PC-9 (cell line): ENCODE measurements at regions not wholly inside any gene's neighbourhood (a gene's known extent, or its start where the extent isn't known, plus 50 kb on each side); places are given as distances from the start of the nearest gene placed in this dataset.

Source experiments
- BruUV-seq: library from RNA; stranded (reverse); fragments of 400-500 nt; replicated peaks from 2 replicates; lab custom pipeline; 2021; lab: Mats Ljungman, UMichigan
- CTCF ChIA-PET: fragments of 300-600 bp; sonication (Branson Sonifier 250); formaldehyde crosslinking; loops from one replicate; lab custom pipeline; 2022; ENCODE audit warnings: antibody characterized with exemption; lab: Charles Lee
- POLR2A ChIA-PET: fragments of 300-600 bp; sonication (Branson Sonifier 250); formaldehyde crosslinking; loops from one replicate; lab custom pipeline; 2022; ENCODE audit warnings: antibody characterized with exemption; ENCODE audit not compliant: unreplicated experiment; lab: Charles Lee
- DNase-seq, 2 experiments: peaks; one replicate each; pipeline versions ENCODE4 v3.0.0 to v3.0.0-alpha.2; 2015 to 2022; ENCODE audit warnings: mixed read lengths in 1 of 2
- H2AFZ ChIP-seq: fragments of 200-600 bp; sonication (generic); 2 replicates; pipeline ENCODE4 v1.8.1; 2017; ENCODE audit warnings: antibody characterized with exemption
- H3F3A ChIP-seq: fragments of 200-600 bp; sonication (generic); 2 replicates; pipeline ENCODE4 v1.8.1; 2017; ENCODE audit warnings: antibody characterized with exemption, mild to moderate bottlenecking, low read depth; ENCODE audit not compliant: insufficient read depth
- H3K27ac ChIP-seq: fragments of 200-600 bp; sonication (generic); 2 replicates; pipeline ENCODE4 v1.6.1; 2016; ENCODE audit warnings: mixed run types
- H3K27me3 ChIP-seq: fragments of 200-600 bp; sonication (generic); 2 replicates; pipeline ENCODE4 v1.6.1; 2016; ENCODE audit warnings: low read depth, mixed run types; ENCODE audit not compliant: insufficient read depth
- H3K36me3 ChIP-seq: fragments of 200-600 bp; sonication (generic); 2 replicates; pipeline ENCODE4 v1.6.1; 2016; ENCODE audit warnings: low read depth, mixed run types
- H3K4me1 ChIP-seq: fragments of 200-600 bp; sonication (generic); replicated peaks from 2 replicates; pipeline ENCODE4 v1.6.1; 2016; ENCODE audit warnings: mixed run types; ENCODE audit not compliant: insufficient read depth
- H3K4me2 ChIP-seq: fragments of 200-600 bp; sonication (generic); 2 replicates; pipeline ENCODE4 v1.6.1; 2017; ENCODE audit warnings: mixed run types
- H3K4me3 ChIP-seq: fragments of 200-600 bp; sonication (generic); 2 replicates; pipeline ENCODE4 v1.6.1; 2016; ENCODE audit warnings: mixed run types
- H3K79me2 ChIP-seq: fragments of 200-600 bp; sonication (generic); 2 replicates; pipeline ENCODE4 v1.6.1; 2017; ENCODE audit warnings: low read depth, mixed run types
- H3K9me2 ChIP-seq: fragments of 200-600 bp; sonication (generic); 2 replicates; pipeline ENCODE4 v1.8.1; 2017; ENCODE audit warnings: mild to moderate bottlenecking; ENCODE audit not compliant: insufficient read depth
- H3K9me3 ChIP-seq: fragments of 200-600 bp; sonication (generic); 2 replicates; pipeline ENCODE4 v1.8.1; 2016; ENCODE audit warnings: low read depth; ENCODE audit not compliant: insufficient read depth
- H4K20me1 ChIP-seq: fragments of 200-600 bp; sonication (generic); 2 replicates; pipeline ENCODE4 v1.8.1; 2017; ENCODE audit not compliant: insufficient read depth
- CTCF ChIP-seq: fragments of 200-600 bp; sonication (generic); conservative IDR thresholded peaks from 2 replicates; pipeline ENCODE4 v1.6.1; 2017; ENCODE audit warnings: mixed run types, antibody characterized with exemption, mild to moderate bottlenecking, moderate library complexity
- EZH2 ChIP-seq: fragments of 200-600 bp; sonication (generic); IDR thresholded peaks from 2 replicates; pipeline ENCODE4 v1.8.0; 2017; ENCODE audit warnings: antibody characterized with exemption, low read depth
- intact Hi-C: fragments of 100-400 bp; cut with micrococcal nuclease; formaldehyde crosslinking; loops from one replicate; pipeline ENCODE4 v1.10.0; 2022; ENCODE audit not compliant: unreplicated experiment

- no TSS peak for BruUV-seq
- intact Hi-C loops, result no loop called here
- Histone ChIP-seq H3K36me3 (no peaks in the 10 kb centered on the region), H3K9me3 (no peaks in the 10 kb centered on the region), H3K4me1 (peaks cover 8% of the 10 kb centered on the region; the same call in 1 of the 2 replicates), H2AFZ (no peak overlapping the region), H3K4me2 (no peak overlapping the region), H3K79me2 (no peaks in the 10 kb centered on the region), H4K20me1 (no peaks in the 10 kb centered on the region), H3K9me2 (no peaks in the 10 kb centered on the region), H3K27ac (no peak overlapping the region), H3K4me3 (no peak overlapping the region), H3K27me3 (no peaks in the 10 kb centered on the region), H3F3A (peaks cover 3% of the 10 kb centered on the region)
- CTCF ChIA-PET, result no interaction called here
- no peak for TF ChIP-seq CTCF
- TF ChIP-seq EZH2, result no peak
- DNase-seq, result no peak
- POLR2A ChIA-PET, result no interaction called here
Observed at GRCh38 chr6:6775074-6775473, 186.6 kb downstream of the LY86 start.

- no peak for DNase-seq
- intact Hi-C loops, result no loop called here
- no peaks in the 10 kb centered on the region for H3K9me2 ChIP-seq
- peaks cover 12% of the 10 kb centered on the region for H3K4me1 ChIP-seq
- H3K79me2 ChIP-seq, result no peaks in the 10 kb centered on the region
- H3F3A ChIP-seq, result no peaks in the 10 kb centered on the region
- no peaks in the 10 kb centered on the region for H4K20me1 ChIP-seq
- H3K36me3 ChIP-seq, result no peaks in the 10 kb centered on the region
- H2AFZ ChIP-seq, result no peak overlapping the region
- TF ChIP-seq CTCF, result no peak
- TF ChIP-seq EZH2, result no peak
- no peaks in the 10 kb centered on the region for H3K9me3 ChIP-seq
- no TSS peak for BruUV-seq
- no peak overlapping the region for H3K4me3 ChIP-seq
- no peak overlapping the region for H3K27ac ChIP-seq
- ChIA-PET POLR2A (no interaction called here), CTCF (no interaction called here)
- H3K4me2 ChIP-seq, result no peak overlapping the region
- no peaks in the 10 kb centered on the region for H3K27me3 ChIP-seq
Observed at GRCh38 chr6:6780231-6780630, 191.7 kb downstream of the LY86 start.

GRCh38 chr6:6781172-6781872, 192.8 kb downstream of the LY86 start:
- intact Hi-C loops, result no loop called here
- no peaks in the 10 kb centered on the region for H3K9me2 ChIP-seq
- H3K4me2 ChIP-seq, result peak overlapping the region; percentile 60
- H4K20me1 ChIP-seq, result no peaks in the 10 kb centered on the region
- no TSS peak for BruUV-seq
- H3K79me2 ChIP-seq, result no peaks in the 10 kb centered on the region
- ChIA-PET CTCF (no interaction called here), POLR2A (interaction anchor here (0.6 to 0.7 kb wide), 2 partner anchors 651 to 1228 kb away, joined by 4 to 6 read pairs; no protein-coding TSS in a partner anchor)
- no peaks in the 10 kb centered on the region for H3K27me3 ChIP-seq
- 0 out of 2 replicates have a peak overlapping the region, but pooled peaks have one; percentile 32 for H2AFZ ChIP-seq
- H3F3A ChIP-seq, result no peaks in the 10 kb centered on the region
- no peak overlapping the region for H3K4me3 ChIP-seq
- DNase-seq, result peak; percentile 56
- no peak for TF ChIP-seq CTCF
- no peak for TF ChIP-seq EZH2
- peak overlapping the region; percentile 66 for H3K27ac ChIP-seq
- H3K4me1 ChIP-seq, result peaks cover 12% of the 10 kb centered on the region
- no peaks in the 10 kb centered on the region for H3K36me3 ChIP-seq
- H3K9me3 ChIP-seq, result no peaks in the 10 kb centered on the region
